ENCODE measurements at regions not wholly inside any gene's neighbourhood (a gene's known extent, or its start where the extent isn't known, plus 50 kb on each side); places are given as distances from the start of the nearest gene placed in this dataset.

DNA sequence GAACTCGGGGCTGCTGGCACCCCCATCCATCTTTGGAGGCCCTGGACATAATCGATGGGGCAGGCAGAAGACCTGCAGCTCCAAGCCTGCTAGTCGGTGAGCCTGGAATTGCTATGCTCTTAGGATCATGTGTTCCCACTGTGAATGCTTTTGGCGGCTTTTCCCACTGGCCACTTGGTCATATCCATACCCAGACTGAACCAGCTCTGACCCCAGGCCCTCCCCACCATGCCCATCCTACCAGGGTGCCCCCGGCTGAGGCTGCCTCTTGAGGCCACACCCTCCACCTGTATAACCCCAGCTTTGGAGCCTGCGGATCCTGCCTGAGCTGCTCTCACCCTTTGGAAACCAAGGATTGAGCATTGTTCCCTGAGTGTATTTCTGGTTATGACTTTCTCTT is 113.5 kb downstream of the TENT4A start:
- TF ChIP-seq EZH2 (IDR thresholded peaks at IDR 0.05; ENCODE audit: low read depth, low read length, severe bottlenecking) (no peak), KDM5A (IDR thresholded peaks at IDR 0.05; ENCODE audit: low read length) (no peak), CEBPB (IDR thresholded peaks at IDR 0.05; ENCODE audit: low read depth, low read length) (no peak), CBX8 (IDR thresholded peaks at IDR 0.05; ENCODE audit: borderline replicate concordance, low read depth, low read length) (no peak), POLR2AphosphoS5 (IDR thresholded peaks at IDR 0.05; ENCODE audit: low read depth, low read length) (no peak), TAF1 (IDR thresholded peaks at IDR 0.05; ENCODE audit: low read depth, low read length) (no peak), RBBP5 (IDR thresholded peaks at IDR 0.05; ENCODE audit: borderline replicate concordance, low read depth, low read length) (no peak), SP1 (IDR thresholded peaks at IDR 0.05; ENCODE audit: low read depth, low read length) (no peak), TBP (IDR thresholded peaks at IDR 0.05; ENCODE audit: low read depth, low read length) (no peak)
- TF ChIP-seq, protein P1, sequence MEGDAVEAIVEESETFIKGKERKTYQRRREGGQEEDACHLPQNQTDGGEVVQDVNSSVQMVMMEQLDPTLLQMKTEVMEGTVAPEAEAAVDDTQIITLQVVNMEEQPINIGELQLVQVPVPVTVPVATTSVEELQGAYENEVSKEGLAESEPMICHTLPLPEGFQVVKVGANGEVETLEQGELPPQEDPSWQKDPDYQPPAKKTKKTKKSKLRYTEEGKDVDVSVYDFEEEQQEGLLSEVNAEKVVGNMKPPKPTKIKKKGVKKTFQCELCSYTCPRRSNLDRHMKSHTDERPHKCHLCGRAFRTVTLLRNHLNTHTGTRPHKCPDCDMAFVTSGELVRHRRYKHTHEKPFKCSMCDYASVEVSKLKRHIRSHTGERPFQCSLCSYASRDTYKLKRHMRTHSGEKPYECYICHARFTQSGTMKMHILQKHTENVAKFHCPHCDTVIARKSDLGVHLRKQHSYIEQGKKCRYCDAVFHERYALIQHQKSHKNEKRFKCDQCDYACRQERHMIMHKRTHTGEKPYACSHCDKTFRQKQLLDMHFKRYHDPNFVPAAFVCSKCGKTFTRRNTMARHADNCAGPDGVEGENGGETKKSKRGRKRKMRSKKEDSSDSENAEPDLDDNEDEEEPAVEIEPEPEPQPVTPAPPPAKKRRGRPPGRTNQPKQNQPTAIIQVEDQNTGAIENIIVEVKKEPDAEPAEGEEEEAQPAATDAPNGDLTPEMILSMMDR (IDR thresholded peaks at IDR 0.05; ENCODE audit: control extremely low read depth in 1 of 3, insufficient read depth in 1 of 3, low read depth in 1 of 3, low read length in 3 of 3), result no peak

All from H1 (cell line).